Loucy (cell line): ENCODE measurements at regions not wholly inside any gene's neighbourhood (a gene's known extent, or its start where the extent isn't known, plus 50 kb on each side); places are given as distances from the start of the nearest gene placed in this dataset.
"Not testable (repeated sequence)": the region's sequence is repeated elsewhere in the genome, so short reads cannot be mapped to it uniquely, and the experiment has no call there.

Experiments
- H2AFZ ChIP-seq: fragments of 200-600 bp; sonication (generic); 2 replicates; pipeline ENCODE4 v1.6.0; 2016; ENCODE audit warnings: antibody characterized with exemption, mild to moderate bottlenecking, low read length, moderate library complexity
- H3F3A ChIP-seq: fragments of 200-600 bp; 2 replicates; pipeline ENCODE4 v1.6.0; 2016; ENCODE audit warnings: antibody characterized with exemption, low read depth, mild to moderate bottlenecking
- H3K27me3 ChIP-seq: fragments of 200-600 bp; sonication (generic); 2 replicates; pipeline ENCODE4 v1.6.1; 2014; ENCODE audit warnings: low read length, mild to moderate bottlenecking; ENCODE audit not compliant: insufficient read depth, poor library complexity, severe bottlenecking
- H3K36me3 ChIP-seq: fragments of 200-600 bp; sonication (generic); 2 replicates; pipeline ENCODE4 v1.6.1; 2016; ENCODE audit warnings: low read length; ENCODE audit not compliant: insufficient read depth
- H3K4me1 ChIP-seq: fragments of 200-600 bp; sonication (generic); 2 replicates; pipeline ENCODE4 v1.5.1; 2014; ENCODE audit warnings: low read length, mild to moderate bottlenecking; ENCODE audit not compliant: insufficient read depth, poor library complexity, severe bottlenecking
- H3K4me2 ChIP-seq: fragments of 200-600 bp; sonication (generic); 2 replicates; pipeline ENCODE4 v1.6.0; 2014; ENCODE audit warnings: antibody characterized with exemption, low read length, low read depth, mild to moderate bottlenecking; ENCODE audit not compliant: poor library complexity, severe bottlenecking
- H3K4me3 ChIP-seq: fragments of 200-600 bp; sonication (generic); 2 replicates; pipeline ENCODE4 v1.5.1; 2014; ENCODE audit warnings: low read length, mild to moderate bottlenecking, mixed read lengths; ENCODE audit not compliant: poor library complexity, severe bottlenecking
- H3K79me2 ChIP-seq: fragments of 200-600 bp; sonication (generic); 2 replicates; pipeline ENCODE4 v1.6.1; 2014; ENCODE audit warnings: low read length; ENCODE audit not compliant: insufficient read depth
- H3K9ac ChIP-seq: fragments of 200-600 bp; sonication (generic); 2 replicates; pipeline ENCODE4 v1.6.0; 2014; ENCODE audit warnings: mild to moderate bottlenecking, low read depth, low read length, moderate library complexity; ENCODE audit not compliant: poor library complexity, severe bottlenecking
- H3K9me2 ChIP-seq: fragments of 200-600 bp; sonication (generic); replicated peaks from 2 replicates; pipeline ENCODE4 v1.6.1; 2016; ENCODE audit warnings: low read depth, low read length, mixed read lengths
- H3K9me3 ChIP-seq: fragments of 200-600 bp; sonication (generic); 2 replicates; pipeline ENCODE4 v1.6.1; 2014; ENCODE audit warnings: mild to moderate bottlenecking, antibody characterized with exemption, low read length, low read depth; ENCODE audit not compliant: insufficient read depth
- H4K20me1 ChIP-seq: fragments of 200-600 bp; sonication (generic); 2 replicates; pipeline ENCODE4 v1.6.0; 2014; ENCODE audit warnings: antibody characterized with exemption, low read length, mild to moderate bottlenecking; ENCODE audit not compliant: insufficient read depth, poor library complexity, severe bottlenecking
- CTCF ChIP-seq: fragments of 200-600 bp; sonication (generic); conservative IDR thresholded peaks from 2 replicates; pipeline ENCODE4 v1.5.1; 2014; ENCODE audit warnings: mild to moderate bottlenecking, antibody characterized with exemption, low read length
- EZH2phosphoT487 ChIP-seq: fragments of 200-600 bp; IDR thresholded peaks from 2 replicates; pipeline ENCODE4 v1.6.1; 2018; ENCODE audit warnings: antibody characterized with exemption, mild to moderate bottlenecking, moderate library complexity, borderline replicate concordance

GRCh38 chrX:16061296-16061695, 62.1 kb upstream of the GRPR start:
- TF ChIP-seq CTCF (no peak), EZH2phosphoT487 (no peak)
- no peaks in the 10 kb centered on the region for H3K9me2 ChIP-seq
- no peak overlapping the region for H3K4me3 ChIP-seq
- H3K79me2 ChIP-seq: no peaks in the 10 kb centered on the region
- no peak overlapping the region for H2AFZ ChIP-seq
- H3K4me1 ChIP-seq: peaks cover 7% of the 10 kb centered on the region
- H3K36me3 ChIP-seq: no peaks in the 10 kb centered on the region
- no peaks in the 10 kb centered on the region for H3F3A ChIP-seq
- H3K27me3 ChIP-seq: no peaks in the 10 kb centered on the region
- H4K20me1 ChIP-seq: no peaks in the 10 kb centered on the region
- H3K9ac ChIP-seq: no peak overlapping the region
- H3K4me2 ChIP-seq: no peak overlapping the region
- H3K9me3 ChIP-seq: no peaks in the 10 kb centered on the region

GRCh38 chrX:16060252-16060651, 63.1 kb upstream of the GRPR start:
- Histone ChIP-seq H2AFZ (no peak overlapping the region), H3K9me3 (no peaks in the 10 kb centered on the region), H3F3A (no peaks in the 10 kb centered on the region), H3K36me3 (no peaks in the 10 kb centered on the region), H3K79me2 (no peaks in the 10 kb centered on the region), H3K4me3 (peak overlapping the region; percentile 16), H4K20me1 (no peaks in the 10 kb centered on the region), H3K9ac (no peak overlapping the region), H3K9me2 (no peaks in the 10 kb centered on the region), H3K4me2 (peak overlapping the region; percentile 46), H3K27me3 (no peaks in the 10 kb centered on the region), H3K4me1 (peaks cover 7% of the 10 kb centered on the region)
- TF ChIP-seq EZH2phosphoT487 (no peak), CTCF (no peak)

GRCh38 chrX:16049126-16049525, 74.2 kb upstream of the GRPR start:
- H3K4me3 ChIP-seq, H2AFZ ChIP-seq, H4K20me1 ChIP-seq, H3K4me2 ChIP-seq, H3F3A ChIP-seq, H3K27me3 ChIP-seq, H3K4me1 ChIP-seq, H3K36me3 ChIP-seq, H3K79me2 ChIP-seq, H3K9me2 ChIP-seq, H3K9me3 ChIP-seq, H3K9ac ChIP-seq: not testable (repeated sequence)

GRCh38 chrX:16042980-16043379, 80.4 kb upstream of the GRPR start:
- Histone ChIP-seq H3K4me3 (no peak overlapping the region), H3K9ac (no peak overlapping the region), H3K9me3 (no peaks in the 10 kb centered on the region), H3K4me2 (no peak overlapping the region), H3K27me3 (no peaks in the 10 kb centered on the region), H3K36me3 (no peaks in the 10 kb centered on the region), H3K4me1 (no peaks in the 10 kb centered on the region), H3F3A (no peaks in the 10 kb centered on the region), H4K20me1 (no peaks in the 10 kb centered on the region), H3K9me2 (no peaks in the 10 kb centered on the region), H3K79me2 (no peaks in the 10 kb centered on the region), H2AFZ (no peak overlapping the region)
- TF ChIP-seq EZH2phosphoT487: no peak
